ENCODE measurements at regions not wholly inside any gene's neighbourhood (a gene's known extent, or its start where the extent isn't known, plus 50 kb on each side); places are given as distances from the start of the nearest gene placed in this dataset.

- TF ChIP-seq CTCF (IDR thresholded peaks at IDR 0.05), result no peak
- TF ChIP-seq EP300 (IDR thresholded peaks at IDR 0.05), result no peak
- TF ChIP-seq POLR2A (IDR thresholded peaks at IDR 0.05), result no peak
These were observed 853.8 kb upstream of the SLITRK6 start for GRCh38 chr13:86653009-86653408.

All from ovary (tissue), 3 donors.